HT1080 (cell line): ENCODE measurements at regions not wholly inside any gene's neighbourhood (a gene's known extent, or its start where the extent isn't known, plus 50 kb on each side); places are given as distances from the start of the nearest gene placed in this dataset.
"Not testable (repeated sequence)": the region's sequence is repeated elsewhere in the genome, so short reads cannot be mapped to it uniquely, and the experiment has no call there.

ENCODE experiments used
- DNase-seq: peaks from one replicate; pipeline ENCODE4 v3.0.0-alpha.2; 2015; ENCODE audit warnings: low read depth

DNA sequence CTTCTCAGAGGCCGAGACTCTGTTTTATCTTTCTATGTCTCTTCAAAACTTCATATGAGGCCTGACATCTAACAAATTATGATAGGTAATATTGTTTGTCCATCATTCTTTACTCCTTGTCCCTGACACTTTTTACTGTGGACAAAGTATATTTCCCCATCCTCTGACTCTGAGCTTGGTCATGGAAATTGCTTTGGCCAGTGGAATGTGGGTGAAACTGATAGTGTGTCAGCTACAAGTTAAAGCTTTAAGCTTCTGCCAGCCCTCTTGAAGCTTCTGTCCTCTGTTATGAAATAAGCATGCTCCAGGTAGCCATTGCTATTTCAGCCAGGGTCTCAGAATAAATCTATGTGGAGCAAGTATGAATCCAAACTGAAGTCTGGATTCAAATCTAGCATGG lies 604.6 kb downstream of the BCOR start:
- no peak for DNase-seq

DNA sequence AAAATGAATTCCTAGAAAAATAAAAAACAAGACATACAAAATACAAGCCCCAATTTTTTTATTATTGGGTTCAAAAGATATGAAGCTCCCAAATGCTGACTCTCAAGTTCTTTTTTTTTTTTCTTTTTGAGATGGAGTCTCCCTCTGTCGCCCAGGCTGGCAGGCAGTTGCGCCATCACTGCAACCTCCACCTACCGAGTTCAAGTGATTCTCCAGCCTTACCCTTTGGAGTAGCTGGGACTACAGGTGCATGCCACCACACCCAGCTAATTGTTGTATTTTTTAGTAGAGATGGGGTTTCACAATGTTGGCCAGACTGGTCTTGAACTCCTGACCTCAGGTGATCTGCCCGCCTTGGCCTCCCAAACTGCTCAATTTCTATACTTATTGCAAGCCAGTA lies 600.6 kb downstream of the BCOR start:
- not testable (repeated sequence) for DNase-seq

DNA sequence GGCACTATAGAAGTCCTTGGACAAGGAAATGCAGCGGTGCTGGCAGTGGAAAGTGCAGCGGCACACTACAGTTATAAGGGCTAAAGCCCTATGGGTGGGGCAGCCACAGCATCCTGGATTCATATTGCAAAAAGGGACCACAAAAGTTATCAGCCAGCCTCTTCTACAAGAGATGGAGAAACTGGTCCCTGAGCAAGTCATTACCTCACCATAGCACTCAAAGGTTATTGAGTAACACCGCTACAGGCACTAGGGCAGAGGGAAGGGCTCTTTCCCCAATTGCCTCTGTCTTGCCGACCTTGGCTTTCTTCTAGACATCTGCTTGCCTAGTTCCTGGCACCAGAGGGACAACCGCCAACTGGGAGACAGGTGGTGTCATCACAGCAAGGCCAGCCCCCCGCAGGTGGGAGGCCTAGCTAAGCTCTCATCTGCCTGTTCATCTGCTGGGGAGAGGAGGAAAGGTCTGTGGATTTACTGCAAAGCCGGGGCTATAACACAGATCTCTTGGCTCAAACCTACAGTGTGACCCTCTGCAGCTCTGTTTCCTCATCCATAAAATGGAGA lies 600.0 kb downstream of the BCOR start:
- no peak for DNase-seq

DNA sequence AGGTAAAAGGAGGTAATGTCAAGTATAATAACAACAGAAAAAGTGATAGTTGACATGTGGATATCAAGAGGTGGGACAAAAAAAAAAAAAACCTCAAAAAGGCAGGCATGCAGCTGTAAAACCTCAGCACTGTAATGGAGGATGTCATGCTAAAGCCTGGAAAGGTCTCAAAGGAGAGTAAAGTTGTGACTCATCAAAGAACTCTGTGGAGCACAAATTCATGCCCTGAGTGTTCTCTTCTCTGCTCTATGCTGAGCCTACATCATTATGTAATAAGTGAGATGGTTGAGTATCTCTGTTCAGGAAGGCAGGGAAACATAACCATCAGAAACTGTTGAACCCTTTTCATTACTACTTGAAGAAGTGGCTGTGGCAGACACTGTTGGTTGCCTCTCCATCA lies 597.8 kb downstream of the BCOR start:
- no peak for DNase-seq

DNA sequence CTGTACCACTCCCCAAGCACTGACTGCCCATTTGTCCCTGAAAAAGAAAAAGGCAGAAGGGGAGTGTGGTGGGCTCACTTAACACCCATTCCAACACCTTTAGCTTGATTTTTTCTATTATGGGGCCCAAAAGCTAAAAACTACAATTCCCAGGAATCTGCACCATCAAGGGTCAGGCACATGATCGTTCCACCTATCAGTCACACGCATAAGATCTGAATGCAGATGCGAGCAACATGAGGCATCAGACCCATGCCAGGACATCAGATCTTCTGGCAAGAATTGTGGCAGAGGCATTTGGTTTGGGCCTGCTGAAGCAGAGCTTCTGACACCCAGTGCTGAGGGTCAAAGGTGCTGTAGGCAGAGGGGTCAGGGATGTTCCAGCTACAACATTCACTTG lies 595.9 kb downstream of the BCOR start:
- no peak for DNase-seq

DNA sequence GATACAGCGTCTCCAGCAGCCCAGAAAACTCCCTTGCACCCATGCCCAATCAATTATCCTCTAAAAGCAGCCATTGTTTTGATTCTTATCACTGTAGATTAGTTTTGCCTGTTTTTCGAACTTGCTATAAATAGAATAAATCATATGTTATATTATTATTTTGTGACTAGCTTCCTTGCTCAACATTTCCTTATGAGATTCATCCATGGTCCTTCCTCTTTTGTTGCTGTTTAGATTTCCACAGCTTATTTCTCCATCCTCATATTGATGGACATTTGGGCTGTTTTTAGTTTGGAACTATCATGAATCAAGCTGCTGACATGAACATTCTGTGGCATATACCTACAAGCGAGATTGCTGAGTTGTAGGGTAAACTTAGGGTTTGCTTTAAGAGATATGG lies 595.3 kb downstream of the BCOR start:
- DNase-seq = no peak

DNA sequence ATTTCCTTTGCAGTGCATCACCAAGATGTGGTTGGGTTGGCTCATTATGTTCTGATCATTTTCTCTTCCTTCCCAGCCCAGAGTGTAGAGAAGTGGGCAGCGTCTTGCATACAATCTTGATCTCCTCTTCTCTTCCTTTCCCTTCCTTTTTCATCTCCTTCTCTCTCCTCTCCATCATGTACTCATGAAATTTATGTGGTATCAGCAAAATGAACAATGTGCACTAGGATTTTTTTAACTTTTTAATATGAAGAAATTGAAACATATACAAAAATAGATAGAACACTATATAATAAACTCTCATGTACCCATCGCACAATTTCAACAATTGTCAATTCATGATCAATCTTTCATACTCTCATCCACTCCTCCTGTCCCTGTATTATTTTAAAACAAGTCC lies 593.5 kb downstream of the BCOR start:
- DNase-seq = no peak

DNA sequence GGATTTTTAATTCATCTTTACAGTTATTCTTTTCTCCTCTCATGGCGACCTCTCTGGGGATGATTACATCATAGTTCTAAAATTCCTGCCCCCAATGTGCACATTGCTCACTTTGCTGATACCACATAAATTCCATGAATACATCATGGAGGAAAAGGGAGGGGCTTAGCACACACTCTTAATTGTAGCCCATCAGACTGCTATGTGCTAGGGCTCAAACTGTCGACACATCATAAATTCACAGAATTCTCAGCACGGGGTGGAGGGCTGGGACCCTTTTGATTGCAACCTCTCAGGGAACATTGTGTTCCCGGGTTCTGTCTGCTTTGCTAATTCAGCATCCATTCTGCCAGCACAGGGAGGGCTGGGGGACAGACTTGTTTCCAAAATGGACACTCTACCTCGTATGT lies 592.9 kb downstream of the BCOR start:
- no peak for DNase-seq

DNA sequence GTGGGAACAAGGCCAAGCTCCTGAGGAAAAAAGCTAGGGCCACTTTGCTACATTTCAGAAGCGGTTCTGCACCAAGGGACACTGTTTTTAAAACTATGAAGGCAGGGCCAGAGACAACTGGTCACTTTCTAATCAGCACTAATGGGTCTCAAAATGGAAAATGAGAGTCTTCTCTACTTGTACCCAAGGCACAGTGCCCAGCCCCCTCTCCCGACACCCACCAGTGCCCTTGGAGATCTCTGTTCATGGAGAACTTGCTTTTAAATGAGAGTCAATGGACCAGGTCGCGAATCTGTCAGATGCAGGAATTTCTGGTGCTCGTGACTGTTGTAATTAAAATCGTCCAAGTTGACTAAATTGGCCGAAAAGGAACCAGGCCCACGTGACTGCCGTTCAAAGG lies 591.6 kb downstream of the BCOR start:
- no peak for DNase-seq

DNA sequence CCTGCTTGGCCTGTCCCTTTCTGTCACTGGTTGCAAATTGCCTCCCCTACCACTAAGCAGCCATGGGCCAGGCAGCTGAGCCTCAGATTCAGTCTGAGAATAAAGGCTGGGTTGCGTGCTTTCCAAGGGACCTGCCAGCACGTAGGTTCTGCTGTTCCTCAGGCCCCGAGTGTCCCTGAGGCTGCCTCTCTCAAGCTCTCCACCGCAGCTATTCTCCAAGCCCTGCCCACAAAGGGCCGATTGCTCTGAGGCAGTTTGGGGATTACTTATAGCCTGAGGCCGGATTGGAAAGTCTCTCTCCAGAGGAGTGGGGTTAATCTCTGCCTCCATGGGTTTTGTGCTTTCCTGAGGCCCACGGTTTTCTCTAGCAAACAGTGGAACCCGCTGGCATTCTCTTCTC lies 590.7 kb downstream of the BCOR start:
- DNase-seq = no peak

DNA sequence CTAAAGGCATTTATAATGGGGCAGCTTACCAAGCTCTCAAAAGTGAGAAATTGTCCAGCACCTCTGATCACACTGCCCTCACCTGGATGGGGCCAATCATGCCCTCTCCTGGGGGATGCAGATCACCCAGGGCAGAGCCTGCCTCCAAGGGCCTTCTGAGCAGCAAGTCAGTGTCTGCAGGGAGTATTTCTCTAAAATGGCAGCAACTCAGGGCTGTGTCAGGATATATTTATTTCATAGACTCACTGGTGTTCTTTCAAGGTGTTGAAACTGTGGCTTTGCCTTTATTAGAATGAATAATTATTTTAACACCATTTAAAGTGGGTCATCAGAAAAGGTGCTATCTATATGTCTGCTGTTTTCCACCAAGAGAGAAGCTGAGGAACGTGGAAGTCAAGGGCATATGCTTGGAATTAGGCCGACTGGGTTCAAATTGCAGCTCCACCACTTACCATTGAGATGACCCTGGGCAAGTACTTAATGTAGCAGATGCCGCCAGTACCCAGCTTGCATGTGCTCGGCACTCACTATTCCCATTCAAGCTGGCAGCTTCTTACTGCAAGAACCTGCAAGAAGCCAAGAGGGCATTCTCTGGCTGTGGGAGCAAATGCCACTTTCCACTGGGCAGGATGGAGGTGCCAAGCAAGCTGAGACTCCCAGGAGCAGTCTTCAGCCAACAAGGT lies 590.0 kb downstream of the BCOR start:
- no peak for DNase-seq

DNA sequence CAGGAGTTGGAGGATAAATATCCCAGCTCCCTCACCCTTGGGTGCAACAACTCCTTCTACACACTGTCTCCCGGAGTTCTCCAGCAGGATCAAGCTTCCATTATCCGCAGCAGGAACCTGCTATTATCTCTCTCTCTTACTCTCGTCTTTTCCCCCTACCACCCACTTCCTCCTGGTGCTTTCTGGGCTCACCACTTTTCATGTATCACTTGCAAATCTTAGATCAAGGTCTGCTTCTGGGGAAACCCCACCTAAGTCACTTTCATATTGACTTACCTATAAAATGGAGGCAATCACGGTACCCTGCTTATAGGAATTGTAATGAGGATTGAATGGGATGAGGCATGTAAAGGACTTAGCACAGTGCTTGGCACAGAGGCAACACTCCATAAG lies 589.5 kb downstream of the BCOR start:
- no peak for DNase-seq

DNA sequence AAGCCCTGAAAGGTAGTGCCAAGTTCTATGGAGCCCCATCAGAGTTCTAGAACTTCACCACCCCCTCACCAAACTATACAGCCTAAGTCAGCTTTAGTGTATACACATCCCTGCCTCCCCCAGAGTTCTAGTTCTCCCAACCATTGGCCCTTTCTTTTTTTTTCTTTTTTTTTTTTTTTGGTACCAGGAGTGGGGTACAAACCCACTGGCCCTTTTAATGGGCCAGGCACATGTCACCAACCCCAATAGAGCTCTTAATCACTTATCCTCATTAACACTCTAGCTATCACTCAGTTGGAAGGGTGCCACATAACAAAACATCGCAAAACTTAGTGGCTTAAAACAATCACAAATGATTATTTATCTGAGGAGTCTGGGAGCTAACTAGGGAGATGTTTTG lies 588.6 kb downstream of the BCOR start:
- DNase-seq = no peak

DNA sequence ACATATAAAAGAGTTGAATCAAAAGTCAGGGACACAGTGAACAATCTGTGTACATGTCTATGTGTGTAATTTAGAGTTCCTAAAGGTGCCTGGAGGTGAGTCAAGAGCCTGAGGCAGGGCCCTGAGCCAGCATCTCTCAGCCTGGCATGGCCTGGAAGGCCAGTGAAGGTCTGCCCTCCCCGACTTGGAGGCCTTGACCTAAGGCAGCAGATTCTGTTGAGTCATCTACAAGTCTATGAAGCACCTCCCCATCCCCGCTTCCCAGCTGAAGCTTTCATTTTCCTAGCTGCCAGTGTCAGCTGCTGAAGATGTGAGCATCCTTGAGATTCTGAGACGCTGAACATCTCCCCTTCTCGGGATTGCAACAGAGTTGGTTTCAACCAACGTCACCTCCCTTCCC lies 583.9 kb downstream of the BCOR start:
- DNase-seq = no peak

DNA sequence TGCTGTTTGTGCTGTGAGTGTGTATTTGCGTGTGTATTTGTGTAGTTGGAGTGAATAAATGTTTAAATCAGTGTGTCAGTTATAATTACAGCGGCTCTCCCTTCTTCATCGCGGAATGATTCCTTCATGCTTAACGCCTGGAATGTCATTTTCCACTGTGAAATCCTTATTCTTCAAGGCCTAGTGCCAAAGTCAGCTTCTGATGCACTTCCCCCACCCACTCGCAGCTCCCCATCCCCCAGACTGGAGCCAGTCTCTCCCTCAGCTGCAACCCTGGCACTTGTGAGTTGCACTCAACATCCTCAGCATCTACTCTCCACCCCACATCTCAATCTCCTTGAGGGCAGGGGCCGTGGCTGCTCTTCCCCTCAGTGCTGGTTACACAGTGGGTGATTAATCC lies 583.0 kb downstream of the BCOR start:
- DNase-seq = no peak

DNA sequence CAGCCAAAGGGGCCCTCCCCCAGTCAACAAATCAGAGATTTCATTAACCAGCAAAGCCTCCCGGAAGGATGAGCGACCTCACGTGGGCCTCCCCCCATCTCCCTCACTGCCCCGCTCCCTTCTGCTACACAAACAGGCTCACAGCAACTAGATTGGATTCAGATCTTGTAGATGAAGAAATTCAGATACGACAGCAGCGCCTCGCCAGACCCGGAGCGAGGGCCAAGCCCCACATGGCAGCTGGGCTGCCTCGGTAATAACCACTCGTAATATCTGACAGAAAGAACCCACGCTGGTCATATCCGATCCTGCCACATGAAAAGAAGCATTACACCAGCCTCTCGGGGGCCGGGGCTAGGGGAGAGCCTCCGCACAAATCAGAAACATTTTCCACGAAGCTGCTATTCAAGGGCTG lies 581.3 kb downstream of the BCOR start:
- no peak for DNase-seq

DNA sequence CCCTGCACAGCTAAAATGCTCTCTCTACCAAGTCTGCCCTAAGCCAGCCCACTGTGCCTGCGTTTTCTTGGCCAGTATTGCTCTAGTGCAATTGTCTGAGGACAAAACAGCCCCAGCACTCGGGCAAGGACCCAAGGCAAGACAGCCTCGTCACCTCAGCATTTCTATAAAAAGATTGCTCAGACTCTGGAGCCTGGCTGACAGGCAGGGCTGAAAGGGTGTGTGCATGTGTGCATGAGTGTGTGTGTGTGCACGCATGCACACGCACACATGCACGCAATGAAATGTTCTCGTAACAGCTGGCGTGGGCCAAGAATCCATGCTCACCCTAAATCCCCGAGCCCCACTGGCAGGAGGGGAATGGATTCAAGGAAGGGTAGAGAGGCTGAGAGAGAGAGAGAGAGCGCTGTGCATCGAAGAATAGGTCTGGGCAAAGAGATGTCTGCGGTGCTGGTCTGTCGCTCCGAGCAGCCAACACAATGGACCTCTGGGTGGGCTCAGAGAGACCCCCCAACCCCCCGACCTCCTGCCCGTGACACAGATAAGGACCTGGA lies 579.2 kb downstream of the BCOR start:
- no peak for DNase-seq

DNA sequence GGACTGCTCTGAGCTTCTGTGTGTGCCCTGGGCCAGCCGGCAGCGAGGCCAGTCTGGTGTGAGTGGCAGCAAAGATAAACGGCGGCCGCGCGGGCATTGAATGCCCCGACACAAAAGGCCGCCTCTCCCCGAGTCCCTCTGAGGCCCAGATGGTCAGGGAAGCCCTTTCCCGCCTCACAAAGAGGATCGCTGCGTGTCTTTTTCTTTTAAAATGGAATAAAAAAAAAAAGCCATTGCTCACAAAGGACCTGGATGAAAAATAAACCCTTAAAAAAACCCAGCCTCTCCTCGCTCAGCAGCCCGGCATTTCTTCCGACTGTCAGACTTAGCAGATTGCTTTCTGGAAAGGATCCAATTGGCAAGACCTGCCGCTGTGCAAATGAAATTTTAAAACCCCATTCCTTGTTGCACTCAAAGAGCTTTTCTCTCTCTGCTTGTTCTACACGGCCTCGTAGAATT lies 578.7 kb downstream of the BCOR start:
- DNase-seq = no peak

DNA sequence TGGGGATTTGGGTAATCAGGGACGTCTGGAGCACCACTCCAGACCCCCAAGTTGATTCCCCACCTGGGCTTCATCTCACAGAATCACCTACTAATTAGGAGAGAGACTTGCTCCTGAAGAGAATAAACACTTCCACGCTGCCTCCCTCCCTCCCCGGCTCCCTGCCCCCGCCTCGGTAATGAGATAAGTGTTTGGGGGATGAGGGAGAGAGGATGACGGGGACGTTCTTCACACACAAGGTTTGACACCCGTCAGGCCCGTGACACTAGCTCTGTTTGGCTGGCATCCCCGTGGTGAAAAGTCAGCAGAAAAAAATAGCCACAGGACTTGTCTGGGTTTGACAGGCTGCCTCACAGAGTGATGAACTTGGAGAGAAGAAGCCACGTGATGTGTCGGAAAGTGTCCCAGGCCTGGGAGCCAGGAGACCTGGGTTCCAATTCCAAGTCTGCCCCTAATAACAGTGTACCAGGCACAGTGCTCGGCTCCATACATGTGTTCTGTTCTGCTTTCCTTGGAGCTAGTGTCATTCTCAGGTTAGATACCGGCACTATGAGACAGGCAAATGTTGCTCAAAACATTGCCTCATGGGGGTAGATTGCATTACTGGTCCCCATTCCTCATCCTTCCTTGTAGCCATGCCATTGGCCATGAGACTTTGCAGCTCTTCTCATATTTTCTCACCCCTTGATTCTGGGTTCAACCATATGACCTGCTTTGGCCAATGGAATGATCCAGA lies 578.0 kb downstream of the BCOR start:
- DNase-seq = no peak

DNA sequence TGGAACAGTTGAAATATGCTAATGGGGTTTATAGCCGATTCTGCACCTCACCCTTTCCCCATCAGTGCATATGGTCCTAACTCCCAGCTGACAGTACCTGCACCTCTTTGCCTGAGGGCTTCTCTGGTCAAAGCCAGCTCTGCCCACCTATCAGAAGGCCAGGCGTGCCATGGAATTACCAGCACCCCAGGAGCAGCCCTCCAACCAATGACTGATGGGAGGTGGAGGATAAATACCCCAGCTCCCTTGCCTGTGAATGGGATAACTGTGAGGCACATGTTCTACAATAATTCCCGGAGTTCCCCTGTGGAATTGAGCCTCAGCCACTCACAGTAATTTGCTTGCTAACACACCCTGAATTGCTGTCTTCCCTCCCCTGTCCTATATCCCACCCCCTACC lies 572.0 kb downstream of the BCOR start:
- no peak for DNase-seq

DNA sequence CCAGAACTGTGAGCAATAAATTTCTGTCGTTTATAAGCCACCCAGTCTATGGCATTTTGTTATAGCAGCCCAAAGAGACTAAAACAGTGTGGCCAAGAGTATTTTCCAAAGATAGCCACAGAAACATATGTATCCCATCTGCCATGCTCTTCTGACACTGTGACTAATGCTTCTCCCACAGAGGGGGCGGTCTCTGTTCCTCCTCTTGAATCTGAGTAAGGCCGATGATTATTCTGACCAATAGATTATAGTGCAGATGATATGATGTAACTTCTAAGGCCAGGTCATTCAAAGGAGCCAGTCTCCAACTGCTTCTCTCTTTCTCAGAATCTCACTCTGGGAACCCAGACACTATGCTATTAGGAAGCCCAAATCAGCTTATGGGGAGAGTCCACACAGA lies 570.7 kb downstream of the BCOR start:
- DNase-seq = peak; percentile 4

DNA sequence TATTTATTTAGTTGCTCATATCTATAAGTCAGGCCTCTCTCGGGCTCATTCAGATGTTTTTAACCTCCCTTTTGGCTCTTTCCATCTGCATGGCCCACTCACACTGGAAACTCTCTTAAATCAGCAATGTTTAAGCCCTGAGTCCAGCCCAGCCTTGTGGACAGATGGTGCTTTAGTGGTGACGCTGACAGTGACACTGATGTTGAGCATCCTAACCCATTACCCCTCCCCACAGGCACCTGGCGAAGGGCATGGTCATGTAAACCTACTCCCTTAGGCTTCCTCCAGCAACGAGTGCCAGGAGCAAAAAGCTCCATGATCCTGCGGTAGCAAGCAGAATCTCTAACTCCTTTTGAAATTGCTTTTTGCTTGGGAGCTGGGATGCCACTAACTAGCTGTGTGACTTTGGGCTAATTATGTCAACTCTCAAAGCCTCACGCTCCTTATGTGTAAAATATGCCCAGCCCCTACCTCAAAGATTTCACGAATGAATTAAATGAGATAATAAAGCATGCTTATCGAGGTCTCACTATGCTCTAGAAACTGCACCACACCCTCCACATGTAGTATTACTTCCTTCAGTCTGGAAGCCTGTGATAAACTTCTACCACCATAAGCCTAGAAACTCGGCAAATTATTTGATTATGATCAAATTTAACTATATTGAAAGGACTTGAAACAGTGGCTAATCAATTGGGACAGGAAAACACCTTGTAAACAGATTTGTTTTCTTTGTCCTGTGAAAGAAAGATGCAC lies 569.4 kb downstream of the BCOR start:
- DNase-seq = no peak
